HepG2 (cell line): ENCODE measurements at regions not wholly inside any gene's neighbourhood (a gene's known extent, or its start where the extent isn't known, plus 50 kb on each side); places are given as distances from the start of the nearest gene placed in this dataset.

Source experiments
- ATAC-seq: fragments of 200-7000 bp; cut with Tn5 transposase; 3 replicates; pipeline ENCODE4 v1.9.1; 2020; ENCODE audit warnings: mild to moderate bottlenecking, moderate library complexity
- BruUV-seq: library from RNA; stranded (reverse); fragments of 400-500 nt; replicated peaks from 2 replicates; lab custom pipeline; 2021; lab: Mats Ljungman, UMichigan
- CTCF ChIA-PET: fragments of 300-600 bp; formaldehyde crosslinking; extraction: SDS; loops from one replicate; lab custom pipeline; 2021; ENCODE audit warnings: low total read pairs, inconsistent platforms, low intra/inter-chr PET ratio; lab: Yijun Ruan, JAX
- POLR2A ChIA-PET: fragments of 350-600 bp; sonication (Branson Sonifier 250); formaldehyde crosslinking; loops from one replicate; lab custom pipeline; 2020; ENCODE audit warnings: antibody characterized with exemption, inconsistent platforms; lab: Yijun Ruan, JAX
- DNase-seq: peaks from one replicate; pipeline ENCODE4 v3.0.0-alpha.2; 2015; ENCODE audit warnings: low spot score
- FAIRE-seq: peaks from 3 replicates; lab custom pipeline; 2011; peaks lifted over from hg19 to GRCh38; lab: Jason Lieb, UNC
- H2AFZ ChIP-seq: one replicate; pipeline ENCODE4 v1.6.1; 2011; ENCODE audit warnings: low read length, inconsistent platforms
- H3K27ac ChIP-seq: fragments of 300-600 bp; 3 replicates; pipeline ENCODE4 v1.8.0; 2011; ENCODE audit warnings: mixed run types, mild to moderate bottlenecking, mixed read lengths, low read length, inconsistent platforms; ENCODE audit not compliant: insufficient read depth; ENCODE audit errors: extremely low read length
- H3K27me3 ChIP-seq, 2 experiments: fragments of 200-600 bp in 1 of 2; 2 replicates in 1 of 2; 3 replicates in 1 of 2; pipeline versions ENCODE4 v1.6.0 to v1.8.0; 2011; ENCODE audit warnings: low read length in 2 of 2, mild to moderate bottlenecking in 2 of 2, moderate library complexity in 2 of 2, inconsistent platforms in 1 of 2; ENCODE audit not compliant: insufficient read depth in 2 of 2, control insufficient read depth in 1 of 2
- H3K36me3 ChIP-seq, 2 experiments: fragments of 200-600 bp in 1 of 2; replicated peaks in 1 of 2; 2 replicates in 1 of 2; 3 replicates in 1 of 2; pipeline versions ENCODE4 v1.5.1 to v1.8.0; 2011; ENCODE audit warnings: low read length in 2 of 2, inconsistent platforms in 1 of 2; ENCODE audit not compliant: insufficient read depth in 2 of 2, control insufficient read depth in 1 of 2
- H3K4me1 ChIP-seq: 2 replicates; pipeline ENCODE4 v1.5.1; 2012; ENCODE audit warnings: low read length, inconsistent platforms; ENCODE audit not compliant: insufficient read depth
- H3K4me2 ChIP-seq: 2 replicates; pipeline ENCODE4 v1.6.0; 2011; ENCODE audit warnings: low read depth, low read length, inconsistent platforms
- H3K4me3 ChIP-seq, 3 experiments: fragments of 200-600 bp in 1 of 3; sonication (generic), shearing (Covaris generic) in 1 of 3; replicated peaks in 1 of 3; 2 replicates each; pipeline ENCODE4 v1.5.1; 2011 to 2016; ENCODE audit warnings: low read length in 3 of 3, inconsistent platforms in 2 of 3, low read depth in 2 of 3, mild to moderate bottlenecking in 2 of 3, control low read depth in 1 of 3, mixed read lengths in 1 of 3; ENCODE audit not compliant: insufficient read depth in 1 of 3
- H3K79me2 ChIP-seq: one replicate; pipeline ENCODE4 v1.6.1; 2011; ENCODE audit warnings: low read length, inconsistent platforms; ENCODE audit not compliant: insufficient read depth
- H3K9ac ChIP-seq: 2 replicates; pipeline ENCODE4 v1.6.0; 2011; ENCODE audit warnings: mild to moderate bottlenecking, low read depth, low read length, inconsistent platforms; ENCODE audit not compliant: insufficient read depth
- H3K9me3 ChIP-seq: 2 replicates; pipeline ENCODE4 v1.5.1; 2012; ENCODE audit warnings: mild to moderate bottlenecking, low read length
- H4K20me1 ChIP-seq: 2 replicates; pipeline ENCODE4 v1.6.0; 2011; ENCODE audit warnings: inconsistent platforms, mild to moderate bottlenecking, low read length, moderate library complexity; ENCODE audit not compliant: insufficient read depth
- ATAD3A ChIP-seq: sonication (generic); formaldehyde crosslinking; IDR thresholded peaks from 2 replicates; pipeline ENCODE4 v1.4.0; 2020; ENCODE audit warnings: missing genetic modification reagents
- CENPBD1 ChIP-seq: sonication (generic); formaldehyde crosslinking; IDR thresholded peaks from 2 replicates; pipeline ENCODE4 v1.8.0; 2022; ENCODE audit warnings: missing genetic modification reagents, low read depth, mild to moderate bottlenecking, borderline replicate concordance
- ESRRA ChIP-seq: sonication (generic); formaldehyde crosslinking; IDR thresholded peaks from 2 replicates; pipeline ENCODE4 v1.5.1; 2020; ENCODE audit warnings: mild to moderate bottlenecking, low read depth, missing genetic modification reagents
- FOXA3 ChIP-seq: IDR thresholded peaks from 2 replicates; pipeline ENCODE4 v1.6.1; 2016; ENCODE audit warnings: missing genetic modification reagents, missing compliant biosample characterization
- FOXJ3 ChIP-seq: sonication (generic); formaldehyde crosslinking; IDR thresholded peaks from 2 replicates; pipeline ENCODE4 v1.4.0; 2020; ENCODE audit warnings: missing genetic modification reagents, mild to moderate bottlenecking, borderline replicate concordance
- PAF1 ChIP-seq: IDR thresholded peaks from 2 replicates; pipeline ENCODE4 v1.6.1; 2016; ENCODE audit warnings: missing genetic modification reagents, missing compliant biosample characterization
- POGZ ChIP-seq: sonication (generic); formaldehyde crosslinking; IDR thresholded peaks from 2 replicates; pipeline ENCODE4 v1.4.0; 2020; ENCODE audit warnings: mild to moderate bottlenecking, missing genetic modification reagents
- PRMT3 ChIP-seq: sonication (generic); formaldehyde crosslinking; IDR thresholded peaks from 2 replicates; pipeline ENCODE4 v1.8.1; 2022; ENCODE audit warnings: low read depth, mild to moderate bottlenecking, moderate library complexity, missing genetic modification reagents, borderline replicate concordance
- SMARCC2 ChIP-seq: fragments of 450-650 bp; IDR thresholded peaks from 2 replicates; pipeline ENCODE4 v1.6.1; 2017; ENCODE audit warnings: antibody characterized with exemption, mild to moderate bottlenecking
- SPEN ChIP-seq: sonication (generic); formaldehyde crosslinking; IDR thresholded peaks from 2 replicates; pipeline ENCODE4 v1.5.1; 2020; ENCODE audit warnings: low read depth, mild to moderate bottlenecking, missing genetic modification reagents
- SRSF4 ChIP-seq: fragments of 200-400 bp; formaldehyde crosslinking; IDR thresholded peaks from one replicate; pipeline ENCODE4 v1.6.1; 2018; ENCODE audit warnings: mild to moderate bottlenecking, low read depth, low read length, moderate library complexity; ENCODE audit not compliant: poor library complexity, severe bottlenecking
- ZFP41 ChIP-seq: sonication (generic); formaldehyde crosslinking; IDR thresholded peaks from 2 replicates; pipeline ENCODE4 v1.4.0; 2020; ENCODE audit warnings: mild to moderate bottlenecking, missing genetic modification reagents, borderline replicate concordance
- ZNF333 ChIP-seq: sonication (generic); formaldehyde crosslinking; IDR thresholded peaks from 2 replicates; pipeline ENCODE4 v1.4.0; 2020; ENCODE audit warnings: mild to moderate bottlenecking, missing genetic modification reagents, borderline replicate concordance
- ZNF512 ChIP-seq: sonication (generic); formaldehyde crosslinking; IDR thresholded peaks from 2 replicates; pipeline ENCODE4 v1.4.0; 2020; ENCODE audit warnings: mild to moderate bottlenecking, missing genetic modification reagents
- ZNF781 ChIP-seq: sonication (generic); formaldehyde crosslinking; IDR thresholded peaks from 2 replicates; pipeline ENCODE4 v1.5.1; 2020; ENCODE audit warnings: borderline replicate concordance, mild to moderate bottlenecking, missing genetic modification reagents; ENCODE audit errors: not compliant biosample characterization
- WGBS: methylation state at CpG from one replicate; pipeline ENCODE4 v1.1.6; 2017; ENCODE audit warnings: low lambda C conversion rate; 5-methylcytosine and 5-hydroxymethylcytosine counted together
- in situ Hi-C: cut with HindIII; loops from 2 replicates; pipeline ENCODE4 v1.10.0; 2017; ENCODE audit warnings: low pct_unique_long_range_greater_than_20kb; ENCODE audit not compliant: extremely low pct_ligation_motif_present
- intact Hi-C: fragments of 100-400 bp; cut with micrococcal nuclease; formaldehyde crosslinking; loops from one replicate; pipeline ENCODE4 v1.10.0; 2022; ENCODE audit not compliant: unreplicated experiment
- TF ChIP-seq, protein P1 (sequence below): IDR thresholded peaks from 2 replicates; pipeline ENCODE4 v1.6.1; 2016

DNA sequence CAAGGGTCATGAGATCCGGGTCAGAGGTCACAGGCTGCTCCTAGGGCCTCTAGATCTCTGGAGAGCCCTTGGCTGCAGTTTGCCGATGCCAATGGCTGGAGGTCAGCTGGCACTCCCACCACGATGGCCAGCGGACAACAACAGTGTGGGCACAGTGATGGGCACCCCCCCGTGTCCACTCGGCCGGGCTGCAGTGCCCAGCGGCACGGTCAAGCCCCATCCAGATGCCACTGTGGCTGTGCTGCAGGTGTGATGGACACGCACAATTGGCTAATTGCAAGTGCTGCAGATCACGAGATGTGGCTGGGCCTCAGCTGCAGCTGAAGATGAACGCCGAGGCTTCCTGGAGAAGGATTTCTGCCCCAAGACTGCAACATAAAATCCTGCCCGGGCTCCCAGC lies 80.7 kb downstream of the PDGFA start (continued):
- TF ChIP-seq, protein P1, sequence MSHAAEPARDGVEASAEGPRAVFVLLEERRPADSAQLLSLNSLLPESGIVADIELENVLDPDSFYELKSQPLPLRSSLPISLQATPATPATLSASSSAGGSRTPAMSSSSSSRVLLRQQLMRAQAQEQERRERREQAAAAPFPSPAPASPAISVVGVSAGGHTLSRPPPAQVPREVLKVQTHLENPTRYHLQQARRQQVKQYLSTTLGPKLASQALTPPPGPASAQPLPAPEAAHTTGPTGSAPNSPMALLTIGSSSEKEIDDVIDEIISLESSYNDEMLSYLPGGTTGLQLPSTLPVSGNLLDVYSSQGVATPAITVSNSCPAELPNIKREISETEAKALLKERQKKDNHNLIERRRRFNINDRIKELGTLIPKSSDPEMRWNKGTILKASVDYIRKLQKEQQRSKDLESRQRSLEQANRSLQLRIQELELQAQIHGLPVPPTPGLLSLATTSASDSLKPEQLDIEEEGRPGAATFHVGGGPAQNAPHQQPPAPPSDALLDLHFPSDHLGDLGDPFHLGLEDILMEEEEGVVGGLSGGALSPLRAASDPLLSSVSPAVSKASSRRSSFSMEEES (CRISPR knock-in tag): no peak
- TF ChIP-seq ZNF512: no peak

GRCh38 chr7:440059-440749 lies 79.4 kb downstream of the PDGFA start:
- Histone ChIP-seq H3K4me2 (no peak overlapping the region), H3K36me3 (no peaks in the 10 kb centered on the region), H3K27ac (no peak overlapping the region), H3K4me3 (no peak overlapping the region), H3K4me1 (peaks cover 31% of the 10 kb centered on the region), H3K9me3 (no peaks in the 10 kb centered on the region), H4K20me1 (no peaks in the 10 kb centered on the region), H3K79me2 (no peaks in the 10 kb centered on the region), H3K27me3 (peaks cover 18 to 55% of the 10 kb centered on the region in 2 experiments), H3K9ac (no peak overlapping the region), H2AFZ (no peak overlapping the region)
- CTCF ChIA-PET: no interaction called here
- FAIRE-seq (no peak), ATAC-seq (no peak), DNase-seq (no peak)
- 29% methylated on average over 9 of the region's 10 CpGs for WGBS
- TF ChIP-seq SPEN (CRISPR knock-in tag): no peak
- no peak for TF ChIP-seq FOXJ3 (CRISPR knock-in tag)
- no peak for TF ChIP-seq FOXA3 (CRISPR knock-in tag)
- no peak for TF ChIP-seq PAF1
- TF ChIP-seq ZFP41 (CRISPR knock-in tag): no peak
- no peak for TF ChIP-seq SMARCC2
- TF ChIP-seq POGZ (CRISPR knock-in tag): no peak
- TF ChIP-seq SRSF4: no peak
- no peak for TF ChIP-seq PRMT3 (CRISPR knock-in tag)
- TF ChIP-seq ZNF781 (CRISPR knock-in tag): no peak
- no peak for TF ChIP-seq ZNF333 (CRISPR knock-in tag)
- TF ChIP-seq ATAD3A (CRISPR knock-in tag): no peak
- no peak for TF ChIP-seq ESRRA (CRISPR knock-in tag)
- no peak for TF ChIP-seq CENPBD1 (CRISPR knock-in tag)
- POLR2A ChIA-PET: no interaction called here
- intact Hi-C loops: no loop called here
- in situ Hi-C loops: no loop called here
- BruUV-seq: no TSS peak
